ENCODE measurements at regions not wholly inside any gene's neighbourhood (a gene's known extent, or its start where the extent isn't known, plus 50 kb on each side); places are given as distances from the start of the nearest gene placed in this dataset.

GRCh38 chr2:60127191-60127590 lies 426.3 kb downstream of the BCL11A start:
- Histone ChIP-seq H3K4me1 (no peaks in the 10 kb centered on the region), H3K27me3 (no peaks in the 10 kb centered on the region), H3K9me3 (no peaks in the 10 kb centered on the region), H3K4me3 (ENCODE audit: low read depth, low read length) (no peak overlapping the region), H3K36me3 (no peaks in the 10 kb centered on the region)
- DNase-seq: no peak
- no peak for TF ChIP-seq CTCF (IDR thresholded peaks at IDR 0.05; ENCODE audit: low read depth, low read length)

DNA sequence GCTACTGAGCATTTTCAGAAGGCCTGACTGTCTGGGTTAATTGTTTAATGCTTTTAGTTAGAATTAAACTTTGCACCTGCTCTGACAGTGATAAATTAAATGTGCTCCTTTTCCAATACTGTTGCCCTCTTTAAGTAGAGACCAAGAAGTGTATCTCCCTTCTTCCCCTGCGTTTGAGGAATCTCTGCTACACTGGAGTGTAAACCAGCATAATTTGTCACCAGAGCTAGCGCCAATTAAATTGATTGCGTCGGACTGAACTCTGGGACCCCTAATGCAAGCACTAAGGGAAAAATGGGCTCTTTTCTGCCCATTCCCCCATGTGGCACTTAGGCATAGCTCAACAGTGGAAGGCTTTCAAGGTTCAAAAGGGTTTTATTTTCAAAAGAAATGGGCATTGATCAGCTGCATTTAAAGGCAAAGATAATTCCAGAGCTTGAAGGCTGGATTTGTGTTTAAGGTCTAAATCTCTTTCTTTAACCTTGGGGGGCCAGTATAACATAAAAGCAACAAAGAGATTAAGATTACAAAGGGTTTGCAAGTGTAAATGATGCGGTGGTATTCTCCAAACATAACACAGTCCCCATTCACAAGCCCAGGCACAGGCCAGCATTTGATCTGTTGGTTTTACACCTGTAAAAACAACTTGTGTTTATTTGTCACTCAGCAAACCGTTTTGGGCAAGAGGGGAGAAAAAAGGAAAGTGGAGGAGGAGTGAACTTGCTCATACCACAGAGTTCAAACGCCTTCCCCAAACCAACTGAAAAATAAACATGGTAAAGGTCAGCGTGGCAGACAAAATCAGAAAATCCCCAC lies 427.6 kb downstream of the BCL11A start:
- Histone ChIP-seq H3K36me3 (no peaks in the 10 kb centered on the region), H3K9me3 (no peaks in the 10 kb centered on the region), H3K4me1 (no peaks in the 10 kb centered on the region), H3K4me3 (ENCODE audit: low read depth, low read length) (no peak overlapping the region), H3K27me3 (no peaks in the 10 kb centered on the region)
- TF ChIP-seq CTCF (IDR thresholded peaks at IDR 0.05; ENCODE audit: low read depth, low read length): no peak
- DNase-seq: no peak

GRCh38 chr2:60119778-60120177 lies 433.7 kb downstream of the BCL11A start:
- DNase-seq: no peak
- no peak overlapping the region for H3K4me3 ChIP-seq (ENCODE audit: low read depth, low read length)
- H3K36me3 ChIP-seq: no peaks in the 10 kb centered on the region
- no peaks in the 10 kb centered on the region for H3K9me3 ChIP-seq
- no peak for TF ChIP-seq CTCF (IDR thresholded peaks at IDR 0.05; ENCODE audit: low read depth, low read length)
- no peaks in the 10 kb centered on the region for H3K27me3 ChIP-seq
- H3K4me1 ChIP-seq: no peaks in the 10 kb centered on the region

DNA sequence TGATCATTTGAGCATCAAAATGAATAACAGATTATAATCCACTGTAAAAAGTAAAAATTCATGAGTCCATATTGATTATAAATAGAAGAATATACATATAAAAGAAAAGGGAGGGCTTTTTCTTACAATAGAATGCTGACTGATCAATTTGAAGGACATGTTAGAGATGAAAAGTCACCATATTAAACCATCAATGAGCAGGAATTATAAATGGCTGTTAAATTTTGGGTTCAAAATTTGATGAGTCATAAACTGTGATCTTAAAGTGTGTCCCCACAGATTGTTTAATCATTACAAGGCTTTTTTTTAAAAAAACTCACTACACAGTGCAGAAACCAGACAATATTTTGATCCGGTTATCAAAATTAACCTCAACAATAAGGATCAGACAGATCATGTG lies 434.5 kb downstream of the BCL11A start:
- Histone ChIP-seq H3K36me3 (no peaks in the 10 kb centered on the region), H3K4me1 (no peaks in the 10 kb centered on the region), H3K9me3 (no peaks in the 10 kb centered on the region), H3K4me3 (ENCODE audit: low read depth, low read length) (no peak overlapping the region), H3K27me3 (no peaks in the 10 kb centered on the region)
- no peak for DNase-seq
- no peak for TF ChIP-seq CTCF (IDR thresholded peaks at IDR 0.05; ENCODE audit: low read depth, low read length)

DNA sequence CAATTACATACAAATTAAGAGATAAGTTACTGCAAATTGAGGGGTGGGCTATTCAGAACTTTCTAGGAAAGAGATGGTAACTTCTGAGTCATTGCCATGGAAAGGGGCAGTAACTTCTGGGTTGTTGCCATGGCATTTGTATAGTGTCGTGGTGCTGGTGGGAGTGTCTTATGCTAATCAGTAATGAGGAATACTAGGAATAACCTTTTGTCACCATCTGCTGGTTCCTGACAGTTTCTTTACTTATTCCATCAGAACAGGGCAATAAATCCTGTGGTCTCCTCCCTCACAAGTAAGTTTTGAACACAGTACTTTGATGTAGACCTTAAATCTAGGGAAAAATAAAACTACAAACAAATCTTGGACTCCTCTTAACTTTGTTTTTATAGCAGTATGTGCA lies 435.4 kb downstream of the BCL11A start:
- H3K4me1 ChIP-seq: no peaks in the 10 kb centered on the region
- H3K9me3 ChIP-seq: no peaks in the 10 kb centered on the region
- no peak overlapping the region for H3K4me3 ChIP-seq (ENCODE audit: low read depth, low read length)
- H3K27me3 ChIP-seq: no peaks in the 10 kb centered on the region
- DNase-seq: no peak
- TF ChIP-seq CTCF (IDR thresholded peaks at IDR 0.05; ENCODE audit: low read depth, low read length): no peak
- H3K36me3 ChIP-seq: no peaks in the 10 kb centered on the region

DNA sequence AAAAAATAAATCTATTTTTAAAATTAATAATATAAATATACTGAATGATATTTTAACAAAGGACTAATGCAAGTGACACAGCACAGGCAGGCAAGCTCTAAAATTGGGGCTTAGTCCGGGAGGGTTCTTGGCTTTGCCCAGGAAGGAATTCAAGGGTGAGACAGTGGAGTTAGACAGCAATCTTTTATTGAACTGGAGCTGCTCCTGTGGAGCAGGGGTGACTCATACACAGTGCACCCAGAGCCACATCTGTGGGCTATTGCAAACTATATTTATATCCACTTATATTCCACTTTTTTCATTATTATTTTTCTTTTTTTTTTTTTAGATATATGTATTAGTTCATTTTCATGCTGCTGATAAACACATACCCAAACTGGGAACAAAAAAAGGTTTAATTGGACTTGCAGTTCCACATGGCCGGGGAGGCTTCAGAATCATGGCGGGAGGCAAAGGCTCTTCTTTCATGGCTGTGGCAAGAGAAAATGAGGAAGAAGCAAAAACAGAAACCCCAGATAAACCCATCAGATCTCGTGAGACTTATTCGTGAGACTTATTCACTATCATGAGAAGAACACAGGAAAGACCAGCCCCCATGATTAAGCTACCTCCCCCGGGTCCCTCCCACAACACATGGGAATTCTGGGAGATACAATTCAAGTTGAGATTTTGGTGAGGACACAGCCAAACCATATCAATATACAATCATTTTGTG lies 437.1 kb downstream of the BCL11A start:
- no peak for TF ChIP-seq CTCF (IDR thresholded peaks at IDR 0.05; ENCODE audit: low read depth, low read length)
- Histone ChIP-seq H3K4me1 (no peaks in the 10 kb centered on the region), H3K36me3 (no peaks in the 10 kb centered on the region), H3K4me3 (ENCODE audit: low read depth, low read length) (no peak overlapping the region), H3K27me3 (no peaks in the 10 kb centered on the region), H3K9me3 (no peaks in the 10 kb centered on the region)
- no peak for DNase-seq

All from BE2C (cell line).